Liver (tissue), 7 donors: ENCODE measurements at regions not wholly inside any gene's neighbourhood (a gene's known extent, or its start where the extent isn't known, plus 50 kb on each side); places are given as distances from the start of the nearest gene placed in this dataset.

Source experiments
- DNase-seq: peaks from one replicate; pipeline ENCODE4 v3.0.0-alpha.2; 2017; ENCODE audit warnings: low spot score
- H3K27ac ChIP-seq, 2 donors: one replicate each; pipeline ENCODE4 v1.7.0; 2013; ENCODE audit warnings: inconsistent platforms in 2 of 2, low read length in 2 of 2, control low read depth in 1 of 2, low read depth in 1 of 2, mild to moderate bottlenecking in 1 of 2
- H3K27me3 ChIP-seq, 4 donors: one replicate each; pipeline versions ENCODE4 v1.6.1 to v1.7.0; 2013; ENCODE audit warnings: low read length in 3 of 4, inconsistent platforms in 1 of 4, mild to moderate bottlenecking in 1 of 4, moderate library complexity in 1 of 4; ENCODE audit not compliant: control insufficient read depth in 4 of 4, insufficient read depth in 4 of 4
- H3K36me3 ChIP-seq, 4 donors: one replicate each; pipeline versions ENCODE4 v1.6.1 to v1.7.0; 2013; ENCODE audit warnings: low read length in 3 of 4, mild to moderate bottlenecking in 3 of 4, low read depth in 1 of 4, moderate library complexity in 1 of 4; ENCODE audit not compliant: control insufficient read depth in 4 of 4, insufficient read depth in 3 of 4
- H3K4me1 ChIP-seq, 4 donors: one replicate each; pipeline versions ENCODE4 v1.6.1 to v1.7.0; 2013; ENCODE audit warnings: low read length in 3 of 4, mild to moderate bottlenecking in 3 of 4, moderate library complexity in 1 of 4; ENCODE audit not compliant: control insufficient read depth in 4 of 4, insufficient read depth in 4 of 4
- H3K4me3 ChIP-seq, 3 donors: one replicate each; pipeline versions ENCODE4 v1.6.1 to v1.7.0; 2013; ENCODE audit warnings: low read length in 3 of 3, control low read depth in 1 of 3, low read depth in 1 of 3, mild to moderate bottlenecking in 1 of 3
- H3K9ac ChIP-seq, 2 donors: one replicate each; pipeline ENCODE4 v1.7.0; 2013; ENCODE audit warnings: low read length in 2 of 2, mild to moderate bottlenecking in 2 of 2, moderate library complexity in 2 of 2, control low read depth in 1 of 2, low read depth in 1 of 2
- H3K9me3 ChIP-seq, 4 donors: one replicate each; pipeline versions ENCODE4 v1.6.1 to v1.7.0; 2013; ENCODE audit warnings: low read length in 3 of 4; ENCODE audit not compliant: control insufficient read depth in 4 of 4
- ATF3 ChIP-seq: IDR thresholded peaks from 2 replicates; pipeline ENCODE4 v1.6.1; 2016; ENCODE audit warnings: antibody characterized with exemption
- EGR1 ChIP-seq, 2 donors: IDR thresholded peaks; 2 replicates each; pipeline ENCODE4 v1.6.1; 2016 to 2018; ENCODE audit warnings: antibody characterized with exemption in 2 of 2, low read depth in 2 of 2
- FOXA2 ChIP-seq: IDR thresholded peaks from 2 replicates; pipeline ENCODE4 v1.6.1; 2016; ENCODE audit warnings: antibody characterized with exemption
- GABPA ChIP-seq, 2 donors: IDR thresholded peaks in 1 of 2; conservative IDR thresholded peaks in 1 of 2; 2 replicates each; pipeline ENCODE4 v1.6.1; 2016; ENCODE audit warnings: antibody characterized with exemption in 2 of 2, mild to moderate bottlenecking in 1 of 2, moderate library complexity in 1 of 2
- HNF4A ChIP-seq, 2 donors: conservative IDR thresholded peaks; 2 replicates each; pipeline ENCODE4 v1.6.1; 2016; ENCODE audit warnings: antibody characterized with exemption in 2 of 2, mild to moderate bottlenecking in 2 of 2
- HNF4G ChIP-seq: IDR thresholded peaks from 2 replicates; pipeline ENCODE4 v1.6.1; 2016; ENCODE audit warnings: antibody characterized with exemption
- JUND ChIP-seq, 2 donors: IDR thresholded peaks; 2 replicates each; pipeline ENCODE4 v1.6.1; 2016; ENCODE audit warnings: antibody characterized with exemption in 2 of 2
- RAD21 ChIP-seq, 2 donors: IDR thresholded peaks; 2 replicates each; pipeline ENCODE4 v1.6.1; 2016; ENCODE audit warnings: antibody characterized with exemption in 2 of 2, mild to moderate bottlenecking in 2 of 2
- REST ChIP-seq: IDR thresholded peaks from 2 replicates; pipeline ENCODE4 v1.6.1; 2016; ENCODE audit warnings: antibody characterized with exemption, mild to moderate bottlenecking
- RXRA ChIP-seq, 2 donors: IDR thresholded peaks; 2 replicates each; pipeline ENCODE4 v1.6.1; 2017 to 2018; ENCODE audit warnings: antibody characterized with exemption in 2 of 2, mild to moderate bottlenecking in 1 of 2
- SP1 ChIP-seq: IDR thresholded peaks from 2 replicates; pipeline ENCODE4 v1.6.1; 2018; ENCODE audit warnings: antibody characterized with exemption, mild to moderate bottlenecking
- TAF1 ChIP-seq: conservative IDR thresholded peaks from 2 replicates; pipeline ENCODE4 v1.6.1; 2016; ENCODE audit warnings: antibody characterized with exemption, mild to moderate bottlenecking
- YY1 ChIP-seq: IDR thresholded peaks from 2 replicates; pipeline ENCODE4 v1.6.1; 2016; ENCODE audit warnings: antibody characterized with exemption, mild to moderate bottlenecking
- ZBTB33 ChIP-seq: IDR thresholded peaks from 2 replicates; pipeline ENCODE4 v1.6.1; 2016; ENCODE audit warnings: antibody characterized with exemption
- WGBS: extraction: QIAGEN DNeasy Blood & Tissue Kit; methylation state at CpG from one replicate; pipeline ENCODE4 v1.1.7; 2013; 5-methylcytosine and 5-hydroxymethylcytosine counted together
- TF ChIP-seq, protein P1 (sequence below): IDR thresholded peaks from 2 replicates; pipeline ENCODE4 v1.6.1; 2016; ENCODE audit warnings: antibody characterized with exemption
- donor health status: healthy.
- donor health status: healthy.
- donor health status: healthy.
- donor health status: healthy.

- no peak overlapping the region for H3K4me3 ChIP-seq
- no peaks in the 10 kb centered on the region for H3K27me3 ChIP-seq
- H3K36me3 ChIP-seq = no peaks in the 10 kb centered on the region
- no peak for TF ChIP-seq RAD21 (IDR thresholded peaks at IDR 0.05)
- TF ChIP-seq, protein P1, sequence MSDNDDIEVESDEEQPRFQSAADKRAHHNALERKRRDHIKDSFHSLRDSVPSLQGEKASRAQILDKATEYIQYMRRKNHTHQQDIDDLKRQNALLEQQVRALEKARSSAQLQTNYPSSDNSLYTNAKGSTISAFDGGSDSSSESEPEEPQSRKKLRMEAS = no peak
- no peak for TF ChIP-seq RXRA (IDR thresholded peaks at IDR 0.05)
- TF ChIP-seq FOXA2 = no peak
- no peak for TF ChIP-seq TAF1
- no peak for TF ChIP-seq ATF3
- no peak for TF ChIP-seq SP1
- TF ChIP-seq GABPA (IDR thresholded peaks at IDR 0.05 in 1 of 2, conservative IDR thresholded peaks at IDR 0.05 in 1 of 2) = no peak
- no peak for TF ChIP-seq EGR1 (IDR thresholded peaks at IDR 0.05; ENCODE audit: low read depth in 2 of 2)
- TF ChIP-seq ZBTB33 = no peak
- TF ChIP-seq HNF4A (conservative IDR thresholded peaks at IDR 0.05) = no peak
- no peak for TF ChIP-seq YY1
- no peak for TF ChIP-seq HNF4G
- no peak for TF ChIP-seq JUND (IDR thresholded peaks at IDR 0.05)
- TF ChIP-seq REST = no peak
- H3K9me3 ChIP-seq = no peaks in the 10 kb centered on the region
- H3K4me1 ChIP-seq = no peaks in the 10 kb centered on the region
- H3K27ac ChIP-seq = no peak overlapping the region
- no peak overlapping the region for H3K9ac ChIP-seq
- no peak for DNase-seq
- WGBS = 45% methylated on average over 1 of the region's 1 CpG
Observed at GRCh38 chr5:90022002-90022710, 387.4 kb downstream of the CETN3 start.

GRCh38 chr5:90020575-90021538, 388.7 kb downstream of the CETN3 start:
- TF ChIP-seq ZBTB33 = no peak
- TF ChIP-seq JUND (IDR thresholded peaks at IDR 0.05) = peak; percentile 17 to 49
- no peaks in the 10 kb centered on the region for H3K9me3 ChIP-seq
- no peak overlapping the region for H3K27ac ChIP-seq
- 61% methylated on average over 5 of the region's 5 CpGs for WGBS
- H3K9ac ChIP-seq = no peak overlapping the region
- no peaks in the 10 kb centered on the region for H3K36me3 ChIP-seq
- H3K4me3 ChIP-seq = no peak overlapping the region
- H3K27me3 ChIP-seq = no peaks in the 10 kb centered on the region
- H3K4me1 ChIP-seq = no peaks in the 10 kb centered on the region
- no peak for DNase-seq
